ENCODE measurements at regions not wholly inside any gene's neighbourhood (a gene's known extent, or its start where the extent isn't known, plus 50 kb on each side); places are given as distances from the start of the nearest gene placed in this dataset.

DNA sequence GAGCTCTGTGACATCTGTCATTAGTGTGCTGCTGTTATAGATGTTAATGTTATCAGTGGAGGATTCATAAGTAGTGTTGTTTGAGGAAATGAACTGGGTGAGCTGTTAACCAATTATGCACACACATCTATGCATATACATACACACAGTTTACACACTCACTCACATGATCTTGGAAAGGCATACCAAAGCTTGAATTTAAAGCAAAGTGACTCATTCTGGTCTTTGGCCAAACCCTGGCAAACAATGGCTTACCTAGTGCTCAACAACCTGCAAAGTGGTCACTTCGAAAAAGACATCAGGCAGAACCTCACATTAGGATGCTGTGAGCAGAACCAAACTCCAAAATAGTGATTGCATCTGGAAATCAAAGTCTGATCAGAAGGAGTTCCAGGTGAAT is 1037.3 kb upstream of the CDH6 start:
- TF ChIP-seq, protein P1, sequence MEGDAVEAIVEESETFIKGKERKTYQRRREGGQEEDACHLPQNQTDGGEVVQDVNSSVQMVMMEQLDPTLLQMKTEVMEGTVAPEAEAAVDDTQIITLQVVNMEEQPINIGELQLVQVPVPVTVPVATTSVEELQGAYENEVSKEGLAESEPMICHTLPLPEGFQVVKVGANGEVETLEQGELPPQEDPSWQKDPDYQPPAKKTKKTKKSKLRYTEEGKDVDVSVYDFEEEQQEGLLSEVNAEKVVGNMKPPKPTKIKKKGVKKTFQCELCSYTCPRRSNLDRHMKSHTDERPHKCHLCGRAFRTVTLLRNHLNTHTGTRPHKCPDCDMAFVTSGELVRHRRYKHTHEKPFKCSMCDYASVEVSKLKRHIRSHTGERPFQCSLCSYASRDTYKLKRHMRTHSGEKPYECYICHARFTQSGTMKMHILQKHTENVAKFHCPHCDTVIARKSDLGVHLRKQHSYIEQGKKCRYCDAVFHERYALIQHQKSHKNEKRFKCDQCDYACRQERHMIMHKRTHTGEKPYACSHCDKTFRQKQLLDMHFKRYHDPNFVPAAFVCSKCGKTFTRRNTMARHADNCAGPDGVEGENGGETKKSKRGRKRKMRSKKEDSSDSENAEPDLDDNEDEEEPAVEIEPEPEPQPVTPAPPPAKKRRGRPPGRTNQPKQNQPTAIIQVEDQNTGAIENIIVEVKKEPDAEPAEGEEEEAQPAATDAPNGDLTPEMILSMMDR (IDR thresholded peaks at IDR 0.05), result no peak
- TF ChIP-seq EP300 (IDR thresholded peaks at IDR 0.05) (no peak), POLR2A (IDR thresholded peaks at IDR 0.05) (no peak)

Data from ovary (tissue), 3 donors.